Panc1 (cell line): ENCODE measurements at regions not wholly inside any gene's neighbourhood (a gene's known extent, or its start where the extent isn't known, plus 50 kb on each side); places are given as distances from the start of the nearest gene placed in this dataset.

Experiments used
- CTCF ChIP-seq: fragments of 450-650 bp; IDR thresholded peaks from 2 replicates; pipeline ENCODE4 v1.5.1; 2017; ENCODE audit warnings: mild to moderate bottlenecking
- POLR2AphosphoS5 ChIP-seq: IDR thresholded peaks from 2 replicates; pipeline ENCODE4 v1.6.1; 2012; ENCODE audit warnings: mild to moderate bottlenecking, low read depth, low read length, moderate library complexity

GRCh38 chr6:133040803-133041419 is 200.2 kb upstream of the EYA4 start:
- TF ChIP-seq CTCF: no peak
- TF ChIP-seq POLR2AphosphoS5: no peak
